CD4-positive, alpha-beta memory T cell (primary cell): ENCODE measurements at regions not wholly inside any gene's neighbourhood (a gene's known extent, or its start where the extent isn't known, plus 50 kb on each side); places are given as distances from the start of the nearest gene placed in this dataset.

ENCODE experiments used
- CTCF ChIA-PET: fragments of 350-600 bp; sonication (Branson Sonifier 250); formaldehyde crosslinking; loops from one replicate; lab custom pipeline; 2021; ENCODE audit warnings: inconsistent platforms; ENCODE audit not compliant: partially characterized antibody; lab: Charles Lee
- POLR2A ChIA-PET: fragments of 350-600 bp; sonication (Branson Sonifier 250); formaldehyde crosslinking; loops from one replicate; lab custom pipeline; 2021; ENCODE audit not compliant: partially characterized antibody; lab: Charles Lee
- DNase-seq, 5 donors: peaks; one replicate each; pipeline versions ENCODE4 v3.0.0 to v3.0.0-alpha.2; 2020 to 2022; ENCODE audit warnings: mixed read lengths in 1 of 5
- H3K27ac ChIP-seq: one replicate; pipeline ENCODE4 v1.7.0; 2013; ENCODE audit warnings: low read depth, low read length
- H3K27me3 ChIP-seq: 2 replicates; pipeline ENCODE4 v1.7.0; 2013; ENCODE audit warnings: mild to moderate bottlenecking, low read length, moderate library complexity; ENCODE audit not compliant: insufficient read depth
- H3K36me3 ChIP-seq: 2 replicates; pipeline ENCODE4 v1.7.0; 2013; ENCODE audit warnings: mild to moderate bottlenecking, low read length, moderate library complexity; ENCODE audit not compliant: insufficient read depth
- H3K4me1 ChIP-seq: 2 replicates; pipeline ENCODE4 v1.7.0; 2013; ENCODE audit warnings: mild to moderate bottlenecking, low read length, moderate library complexity; ENCODE audit not compliant: insufficient read depth
- H3K4me3 ChIP-seq, 2 donors: one replicate each; pipeline ENCODE4 v1.7.0; 2013; ENCODE audit warnings: low read length in 2 of 2, mild to moderate bottlenecking in 1 of 2
- H3K9me3 ChIP-seq, 2 donors: one replicate each; pipeline ENCODE4 v1.7.0; 2013; ENCODE audit warnings: low read length in 2 of 2, control low read depth in 1 of 2; ENCODE audit not compliant: control insufficient read depth in 1 of 2
- H3K27ac Mint-ChIP-seq, 7 donors: one replicate each; pipeline ENCODE4 v1.8.0; 2020 to 2021; ENCODE audit warnings: mixed read lengths in 7 of 7, mild to moderate bottlenecking in 6 of 7, inconsistent platforms in 3 of 7, moderate library complexity in 3 of 7
- H3K27me3 Mint-ChIP-seq, 2 donors: one replicate each; pipeline ENCODE4 v1.8.0; 2020 to 2021; ENCODE audit warnings: mixed read lengths in 2 of 2
- H3K36me3 Mint-ChIP-seq, 2 donors: one replicate each; pipeline ENCODE4 v1.8.0; 2020 to 2021; ENCODE audit warnings: mixed read lengths in 2 of 2, inconsistent platforms in 1 of 2, mild to moderate bottlenecking in 1 of 2
- H3K4me1 Mint-ChIP-seq, 4 donors: one replicate each; pipeline ENCODE4 v1.8.0; 2020 to 2021; ENCODE audit warnings: mixed read lengths in 4 of 4, mild to moderate bottlenecking in 1 of 4
- H3K4me3 Mint-ChIP-seq, 8 donors: one replicate each; pipeline ENCODE4 v1.8.0; 2020 to 2021; ENCODE audit warnings: mixed read lengths in 8 of 8, mild to moderate bottlenecking in 7 of 8, moderate library complexity in 6 of 8, inconsistent platforms in 3 of 8
- H3K9me3 Mint-ChIP-seq, 8 donors: one replicate each; pipeline ENCODE4 v1.8.0; 2020 to 2021; ENCODE audit warnings: mixed read lengths in 8 of 8, mild to moderate bottlenecking in 5 of 8, inconsistent platforms in 3 of 8, moderate library complexity in 1 of 8
- intact Hi-C: fragments of 100-400 bp; cut with micrococcal nuclease; formaldehyde crosslinking; loops from one replicate; pipeline ENCODE4 v1.15.1; 2023

- Histone ChIP-seq H3K27ac (no peak overlapping the region), H3K9me3 (peaks cover 0 to 6% of the 10 kb centered on the region in 2 donors), H3K4me1 (no peaks in the 10 kb centered on the region), H3K36me3 (no peaks in the 10 kb centered on the region), H3K27me3 (no peaks in the 10 kb centered on the region), H3K4me3 (no peak overlapping the region)
- intact Hi-C loops = no loop called here
- Mint-ChIP-seq H3K27me3 (no peaks in the 10 kb centered on the region), H3K36me3 (no peaks in the 10 kb centered on the region), H3K4me1 (no peaks in the 10 kb centered on the region), H3K9me3 (peaks cover 0 to 15% (median 9%) of the 10 kb centered on the region in 8 donors), H3K27ac (no peak overlapping the region), H3K4me3 (no peak overlapping the region)
- POLR2A ChIA-PET = no interaction called here
- CTCF ChIA-PET = no interaction called here
- no peak for DNase-seq
Measured at GRCh38 chr7:9022456-9022855, 589.0 kb downstream of the NXPH1 start.

GRCh38 chr7:9023675-9024294 is 590.4 kb downstream of the NXPH1 start:
- H3K27me3 ChIP-seq = no peaks in the 10 kb centered on the region
- Mint-ChIP-seq H3K36me3 (no peaks in the 10 kb centered on the region), H3K27ac (no peak overlapping the region), H3K4me3 (no peak overlapping the region), H3K9me3 (peaks cover 0 to 15% (median 8%) of the 10 kb centered on the region in 8 donors), H3K27me3 (no peaks in the 10 kb centered on the region), H3K4me1 (no peaks in the 10 kb centered on the region)
- no peak for DNase-seq
- no peak overlapping the region for H3K4me3 ChIP-seq
- H3K36me3 ChIP-seq = no peaks in the 10 kb centered on the region
- H3K4me1 ChIP-seq = no peaks in the 10 kb centered on the region
- ChIA-PET CTCF (no interaction called here), POLR2A (no interaction called here)
- H3K9me3 ChIP-seq = peaks cover 0 to 6% of the 10 kb centered on the region in 2 donors
- no peak overlapping the region for H3K27ac ChIP-seq
- intact Hi-C loops = no loop called here

GRCh38 chr7:9026121-9026520 is 592.7 kb downstream of the NXPH1 start:
- H3K36me3 ChIP-seq = no peaks in the 10 kb centered on the region
- no peaks in the 10 kb centered on the region for H3K4me1 ChIP-seq
- ChIA-PET CTCF (no interaction called here), POLR2A (no interaction called here)
- H3K4me3 ChIP-seq = no peak overlapping the region
- no peaks in the 10 kb centered on the region for H3K27me3 ChIP-seq
- H3K9me3 ChIP-seq = peaks cover 0 to 6% of the 10 kb centered on the region in 2 donors
- no peak overlapping the region for H3K27ac ChIP-seq
- Mint-ChIP-seq H3K4me1 (no peaks in the 10 kb centered on the region), H3K27me3 (no peaks in the 10 kb centered on the region), H3K36me3 (no peaks in the 10 kb centered on the region), H3K27ac (no peak overlapping the region), H3K9me3 (peaks cover 0 to 14% (median 8%) of the 10 kb centered on the region in 8 donors), H3K4me3 (no peak overlapping the region)
- DNase-seq = no peak
- intact Hi-C loops = no loop called here

GRCh38 chr7:9028012-9028411 is 594.6 kb downstream of the NXPH1 start:
- no peak for DNase-seq
- Histone ChIP-seq H3K4me1 (no peaks in the 10 kb centered on the region), H3K4me3 (no peak overlapping the region), H3K36me3 (no peaks in the 10 kb centered on the region), H3K27ac (no peak overlapping the region), H3K27me3 (no peaks in the 10 kb centered on the region), H3K9me3 (peaks cover 0 to 6% of the 10 kb centered on the region in 2 donors)
- POLR2A ChIA-PET = no interaction called here
- Mint-ChIP-seq H3K27ac (no peak overlapping the region), H3K36me3 (no peaks in the 10 kb centered on the region), H3K27me3 (no peaks in the 10 kb centered on the region), H3K4me1 (no peaks in the 10 kb centered on the region), H3K4me3 (no peak overlapping the region), H3K9me3 (peaks cover 0 to 14% (median 7%) of the 10 kb centered on the region in 8 donors)
- intact Hi-C loops = no loop called here
- CTCF ChIA-PET = no interaction called here

GRCh38 chr7:9029681-9030530 is 596.5 kb downstream of the NXPH1 start:
- Mint-ChIP-seq H3K4me1 (no peaks in the 10 kb centered on the region), H3K9me3 (peaks cover 0 to 14% (median 6%) of the 10 kb centered on the region in 8 donors), H3K36me3 (no peaks in the 10 kb centered on the region), H3K27me3 (no peaks in the 10 kb centered on the region), H3K27ac (no peak overlapping the region), H3K4me3 (no peak overlapping the region)
- POLR2A ChIA-PET = no interaction called here
- Histone ChIP-seq H3K4me3 (no peak overlapping the region), H3K27me3 (no peaks in the 10 kb centered on the region), H3K4me1 (no peaks in the 10 kb centered on the region), H3K9me3 (no peaks in the 10 kb centered on the region), H3K36me3 (no peaks in the 10 kb centered on the region), H3K27ac (no peak overlapping the region)
- CTCF ChIA-PET = no interaction called here
- DNase-seq = no peak
- intact Hi-C loops = no loop called here

GRCh38 chr7:9030976-9031375 is 597.6 kb downstream of the NXPH1 start:
- no peaks in the 10 kb centered on the region for H3K36me3 Mint-ChIP-seq
- H3K9me3 Mint-ChIP-seq = peaks cover 0 to 14% (median 5%) of the 10 kb centered on the region in 8 donors
- CTCF ChIA-PET = no interaction called here
- Histone ChIP-seq H3K4me1 (no peaks in the 10 kb centered on the region), H3K27ac (no peak overlapping the region), H3K36me3 (no peaks in the 10 kb centered on the region), H3K4me3 (no peak overlapping the region), H3K9me3 (no peaks in the 10 kb centered on the region), H3K27me3 (no peaks in the 10 kb centered on the region)
- H3K4me1 Mint-ChIP-seq = no peaks in the 10 kb centered on the region
- no peak overlapping the region for H3K4me3 Mint-ChIP-seq
- POLR2A ChIA-PET = no interaction called here
- no peak overlapping the region for H3K27ac Mint-ChIP-seq
- no peaks in the 10 kb centered on the region for H3K27me3 Mint-ChIP-seq
- no peak for DNase-seq
- intact Hi-C loops = no loop called here

- H3K4me3 Mint-ChIP-seq = no peak overlapping the region
- Histone ChIP-seq H3K27me3 (no peaks in the 10 kb centered on the region), H3K36me3 (no peaks in the 10 kb centered on the region), H3K4me3 (no peak overlapping the region), H3K4me1 (no peaks in the 10 kb centered on the region), H3K9me3 (no peaks in the 10 kb centered on the region), H3K27ac (no peak overlapping the region)
- no peaks in the 10 kb centered on the region for H3K27me3 Mint-ChIP-seq
- intact Hi-C loops = no loop called here
- ChIA-PET POLR2A (no interaction called here), CTCF (no interaction called here)
- H3K36me3 Mint-ChIP-seq = no peaks in the 10 kb centered on the region
- peaks cover 0 to 14% (median 3%) of the 10 kb centered on the region in 8 donors for H3K9me3 Mint-ChIP-seq
- no peak for DNase-seq
- no peak overlapping the region for H3K27ac Mint-ChIP-seq
- no peaks in the 10 kb centered on the region for H3K4me1 Mint-ChIP-seq
Measured at GRCh38 chr7:9031386-9031785, 598.0 kb downstream of the NXPH1 start.
